Skeletal muscle satellite cell (primary cell): ENCODE measurements at regions not wholly inside any gene's neighbourhood (a gene's known extent, or its start where the extent isn't known, plus 50 kb on each side); places are given as distances from the start of the nearest gene placed in this dataset.

Experiments
- H3K27me3 ChIP-seq: 2 replicates; pipeline ENCODE4 v1.7.0; 2013; ENCODE audit warnings: low read length; ENCODE audit not compliant: control insufficient read depth, insufficient read depth
- H3K36me3 ChIP-seq: 2 replicates; pipeline ENCODE4 v1.7.0; 2013; ENCODE audit warnings: mild to moderate bottlenecking, control low read depth, low read length; ENCODE audit not compliant: insufficient read depth
- H3K4me1 ChIP-seq: 2 replicates; pipeline ENCODE4 v1.7.0; 2013; ENCODE audit warnings: low read length; ENCODE audit not compliant: control insufficient read depth, insufficient read depth
- H3K4me2 ChIP-seq: 2 replicates; pipeline ENCODE4 v1.7.0; 2013; ENCODE audit warnings: mild to moderate bottlenecking, low read length
- H3K4me3 ChIP-seq: 2 replicates; pipeline ENCODE4 v1.7.0; 2013; ENCODE audit warnings: low read length
- H3K9ac ChIP-seq: 2 replicates; pipeline ENCODE4 v1.7.0; 2013; ENCODE audit warnings: mild to moderate bottlenecking, low read depth, low read length, moderate library complexity
- H3K9me3 ChIP-seq: replicated peaks from 2 replicates; pipeline ENCODE4 v1.7.0; 2013; ENCODE audit warnings: mild to moderate bottlenecking, control low read depth, low read length

GRCh38 chr3:41030220-41030619 is 169.1 kb upstream of the CTNNB1 start:
- Histone ChIP-seq H3K27me3 (peaks cover 13% of the 10 kb centered on the region), H3K4me1 (no peaks in the 10 kb centered on the region), H3K9ac (no peak overlapping the region), H3K4me2 (no peak overlapping the region), H3K9me3 (no peaks in the 10 kb centered on the region), H3K36me3 (no peaks in the 10 kb centered on the region), H3K4me3 (no peak overlapping the region)

GRCh38 chr3:41031401-41031800 is 167.9 kb upstream of the CTNNB1 start:
- no peak overlapping the region for H3K4me3 ChIP-seq
- no peak overlapping the region for H3K4me2 ChIP-seq
- no peaks in the 10 kb centered on the region for H3K9me3 ChIP-seq
- peaks cover 22% of the 10 kb centered on the region for H3K27me3 ChIP-seq
- H3K36me3 ChIP-seq, result no peaks in the 10 kb centered on the region
- H3K9ac ChIP-seq, result no peak overlapping the region
- H3K4me1 ChIP-seq, result no peaks in the 10 kb centered on the region

- H3K9ac ChIP-seq, result no peak overlapping the region
- no peaks in the 10 kb centered on the region for H3K4me1 ChIP-seq
- no peaks in the 10 kb centered on the region for H3K36me3 ChIP-seq
- no peaks in the 10 kb centered on the region for H3K9me3 ChIP-seq
- no peak overlapping the region for H3K4me3 ChIP-seq
- no peak overlapping the region for H3K4me2 ChIP-seq
- peaks cover 22% of the 10 kb centered on the region for H3K27me3 ChIP-seq
Observed at GRCh38 chr3:41033956-41034519, 165.3 kb upstream of the CTNNB1 start.

- H3K4me3 ChIP-seq, result no peak overlapping the region
- H3K9me3 ChIP-seq, result no peaks in the 10 kb centered on the region
- H3K4me1 ChIP-seq, result no peaks in the 10 kb centered on the region
- no peaks in the 10 kb centered on the region for H3K36me3 ChIP-seq
- peaks cover 22% of the 10 kb centered on the region for H3K27me3 ChIP-seq
- no peak overlapping the region for H3K9ac ChIP-seq
- H3K4me2 ChIP-seq, result no peak overlapping the region
Observed at GRCh38 chr3:41035456-41036022, 163.8 kb upstream of the CTNNB1 start.

GRCh38 chr3:41037651-41038334 is 161.5 kb upstream of the CTNNB1 start:
- H3K9me3 ChIP-seq, result no peaks in the 10 kb centered on the region
- H3K36me3 ChIP-seq, result no peaks in the 10 kb centered on the region
- no peak overlapping the region for H3K4me3 ChIP-seq
- H3K9ac ChIP-seq, result no peak overlapping the region
- no peak overlapping the region for H3K4me2 ChIP-seq
- no peaks in the 10 kb centered on the region for H3K4me1 ChIP-seq
- peaks cover 19% of the 10 kb centered on the region for H3K27me3 ChIP-seq

GRCh38 chr3:41040256-41040655 is 159.0 kb upstream of the CTNNB1 start:
- no peaks in the 10 kb centered on the region for H3K9me3 ChIP-seq
- H3K27me3 ChIP-seq, result peaks cover 11% of the 10 kb centered on the region
- H3K9ac ChIP-seq, result no peak overlapping the region
- no peaks in the 10 kb centered on the region for H3K4me1 ChIP-seq
- H3K4me3 ChIP-seq, result no peak overlapping the region
- H3K36me3 ChIP-seq, result no peaks in the 10 kb centered on the region
- H3K4me2 ChIP-seq, result no peak overlapping the region

- H3K4me3 ChIP-seq, result no peak overlapping the region
- no peaks in the 10 kb centered on the region for H3K4me1 ChIP-seq
Observed at GRCh38 chr3:41041462-41041861, 157.8 kb upstream of the CTNNB1 start.

GRCh38 chr3:41041899-41042298 is 157.4 kb upstream of the CTNNB1 start:
- no peaks in the 10 kb centered on the region for H3K4me1 ChIP-seq

More at GRCh38 chr3:41041462-41041861, 157.8 kb upstream of the CTNNB1 start:
- Histone ChIP-seq H3K36me3 (no peaks in the 10 kb centered on the region), H3K9me3 (no peaks in the 10 kb centered on the region), H3K9ac (no peak overlapping the region), H3K27me3 (peaks cover 3% of the 10 kb centered on the region), H3K4me2 (no peak overlapping the region)

GRCh38 chr3:41044523-41044922 is 154.8 kb upstream of the CTNNB1 start:
- Histone ChIP-seq H3K4me3 (no peak overlapping the region), H3K36me3 (no peaks in the 10 kb centered on the region), H3K4me2 (no peak overlapping the region), H3K27me3 (peaks cover 3% of the 10 kb centered on the region), H3K9me3 (no peaks in the 10 kb centered on the region), H3K9ac (no peak overlapping the region), H3K4me1 (no peaks in the 10 kb centered on the region)

More at GRCh38 chr3:41041899-41042298, 157.4 kb upstream of the CTNNB1 start:
- no peak overlapping the region for H3K4me2 ChIP-seq
- no peak overlapping the region for H3K9ac ChIP-seq
- peaks cover 3% of the 10 kb centered on the region for H3K27me3 ChIP-seq
- H3K36me3 ChIP-seq, result no peaks in the 10 kb centered on the region
- H3K9me3 ChIP-seq, result no peaks in the 10 kb centered on the region
- H3K4me3 ChIP-seq, result no peak overlapping the region

- H3K4me1 ChIP-seq, result no peaks in the 10 kb centered on the region
- peaks cover 3% of the 10 kb centered on the region for H3K27me3 ChIP-seq
- H3K9ac ChIP-seq, result no peak overlapping the region
- H3K4me2 ChIP-seq, result no peak overlapping the region
- H3K36me3 ChIP-seq, result no peaks in the 10 kb centered on the region
- no peak overlapping the region for H3K4me3 ChIP-seq
- H3K9me3 ChIP-seq, result no peaks in the 10 kb centered on the region
Observed at GRCh38 chr3:41045491-41045890, 153.8 kb upstream of the CTNNB1 start.

- Histone ChIP-seq H3K4me2 (no peak overlapping the region), H3K9me3 (no peaks in the 10 kb centered on the region), H3K4me1 (no peaks in the 10 kb centered on the region), H3K36me3 (no peaks in the 10 kb centered on the region), H3K9ac (no peak overlapping the region), H3K4me3 (no peak overlapping the region), H3K27me3 (no peaks in the 10 kb centered on the region)
Observed at GRCh38 chr3:41050144-41050543, 149.2 kb upstream of the CTNNB1 start.

GRCh38 chr3:41053220-41053619 is 146.1 kb upstream of the CTNNB1 start:
- no peak overlapping the region for H3K9ac ChIP-seq
- no peak overlapping the region for H3K4me2 ChIP-seq
- no peaks in the 10 kb centered on the region for H3K4me1 ChIP-seq
- no peaks in the 10 kb centered on the region for H3K36me3 ChIP-seq
- no peak overlapping the region for H3K4me3 ChIP-seq
- no peaks in the 10 kb centered on the region for H3K9me3 ChIP-seq
- H3K27me3 ChIP-seq, result no peaks in the 10 kb centered on the region
